Glutamatergic neuron (in vitro differentiated cells): ENCODE measurements at regions not wholly inside any gene's neighbourhood (a gene's known extent, or its start where the extent isn't known, plus 50 kb on each side); places are given as distances from the start of the nearest gene placed in this dataset.

Experiments used
- DNase-seq: peaks from one replicate; pipeline ENCODE4 v3.0.0; 2022
- H3K27ac Mint-ChIP-seq: one replicate; pipeline ENCODE4 v1.8.0; 2020; ENCODE audit warnings: mild to moderate bottlenecking, mixed read lengths, inconsistent platforms; ENCODE audit not compliant: unreplicated experiment
- H3K27me3 Mint-ChIP-seq: one replicate; pipeline ENCODE4 v1.8.0; 2020; ENCODE audit warnings: mild to moderate bottlenecking, moderate library complexity, mixed read lengths, inconsistent platforms; ENCODE audit not compliant: unreplicated experiment
- H3K36me3 Mint-ChIP-seq: one replicate; pipeline ENCODE4 v1.8.0; 2020; ENCODE audit warnings: mild to moderate bottlenecking, mixed read lengths, inconsistent platforms; ENCODE audit not compliant: unreplicated experiment
- H3K4me1 Mint-ChIP-seq: one replicate; pipeline ENCODE4 v1.8.0; 2020; ENCODE audit warnings: mild to moderate bottlenecking, low read depth, mixed read lengths, inconsistent platforms; ENCODE audit not compliant: unreplicated experiment
- H3K4me3 Mint-ChIP-seq: one replicate; pipeline ENCODE4 v1.8.0; 2020; ENCODE audit warnings: mild to moderate bottlenecking, mixed read lengths, inconsistent platforms; ENCODE audit not compliant: unreplicated experiment
- H3K9me3 Mint-ChIP-seq: one replicate; pipeline ENCODE4 v1.8.0; 2020; ENCODE audit warnings: mild to moderate bottlenecking, moderate library complexity, mixed read lengths, inconsistent platforms; ENCODE audit not compliant: unreplicated experiment
- TF ChIP-seq, protein P1 (sequence below): fragments of 200-600 bp; sonication (generic); IDR thresholded peaks from one replicate; pipeline ENCODE4 v1.5.0; 2021; ENCODE audit not compliant: partially characterized antibody, unreplicated experiment

DNA sequence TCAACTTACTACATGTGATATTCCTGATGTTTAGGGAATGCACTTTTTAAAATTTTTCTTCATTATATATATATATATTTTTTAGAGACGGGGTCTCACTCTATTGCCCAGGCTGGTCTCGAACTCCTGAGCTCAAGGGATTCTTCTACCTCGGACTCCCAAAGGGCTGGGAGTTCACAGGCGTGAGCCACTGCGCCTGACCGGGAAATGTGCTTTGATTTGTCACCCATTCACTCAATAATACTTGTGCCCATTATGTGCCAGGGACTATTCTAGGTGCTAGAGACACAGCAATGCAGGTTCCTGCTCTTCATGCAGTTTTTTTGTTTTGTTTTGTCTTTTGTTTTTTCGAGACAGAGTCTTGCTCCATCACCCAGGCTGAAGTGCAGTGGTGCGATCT is 56.1 kb upstream of the INCENP start:
- no peak for DNase-seq
- H3K9me3 Mint-ChIP-seq: no peaks in the 10 kb centered on the region
- H3K4me3 Mint-ChIP-seq: no peak overlapping the region
- TF ChIP-seq, protein P1, sequence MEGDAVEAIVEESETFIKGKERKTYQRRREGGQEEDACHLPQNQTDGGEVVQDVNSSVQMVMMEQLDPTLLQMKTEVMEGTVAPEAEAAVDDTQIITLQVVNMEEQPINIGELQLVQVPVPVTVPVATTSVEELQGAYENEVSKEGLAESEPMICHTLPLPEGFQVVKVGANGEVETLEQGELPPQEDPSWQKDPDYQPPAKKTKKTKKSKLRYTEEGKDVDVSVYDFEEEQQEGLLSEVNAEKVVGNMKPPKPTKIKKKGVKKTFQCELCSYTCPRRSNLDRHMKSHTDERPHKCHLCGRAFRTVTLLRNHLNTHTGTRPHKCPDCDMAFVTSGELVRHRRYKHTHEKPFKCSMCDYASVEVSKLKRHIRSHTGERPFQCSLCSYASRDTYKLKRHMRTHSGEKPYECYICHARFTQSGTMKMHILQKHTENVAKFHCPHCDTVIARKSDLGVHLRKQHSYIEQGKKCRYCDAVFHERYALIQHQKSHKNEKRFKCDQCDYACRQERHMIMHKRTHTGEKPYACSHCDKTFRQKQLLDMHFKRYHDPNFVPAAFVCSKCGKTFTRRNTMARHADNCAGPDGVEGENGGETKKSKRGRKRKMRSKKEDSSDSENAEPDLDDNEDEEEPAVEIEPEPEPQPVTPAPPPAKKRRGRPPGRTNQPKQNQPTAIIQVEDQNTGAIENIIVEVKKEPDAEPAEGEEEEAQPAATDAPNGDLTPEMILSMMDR: no peak
- peaks cover 4% of the 10 kb centered on the region for H3K27me3 Mint-ChIP-seq
- peaks cover 4% of the 10 kb centered on the region for H3K36me3 Mint-ChIP-seq
- no peaks in the 10 kb centered on the region for H3K4me1 Mint-ChIP-seq
- no peak overlapping the region for H3K27ac Mint-ChIP-seq

DNA sequence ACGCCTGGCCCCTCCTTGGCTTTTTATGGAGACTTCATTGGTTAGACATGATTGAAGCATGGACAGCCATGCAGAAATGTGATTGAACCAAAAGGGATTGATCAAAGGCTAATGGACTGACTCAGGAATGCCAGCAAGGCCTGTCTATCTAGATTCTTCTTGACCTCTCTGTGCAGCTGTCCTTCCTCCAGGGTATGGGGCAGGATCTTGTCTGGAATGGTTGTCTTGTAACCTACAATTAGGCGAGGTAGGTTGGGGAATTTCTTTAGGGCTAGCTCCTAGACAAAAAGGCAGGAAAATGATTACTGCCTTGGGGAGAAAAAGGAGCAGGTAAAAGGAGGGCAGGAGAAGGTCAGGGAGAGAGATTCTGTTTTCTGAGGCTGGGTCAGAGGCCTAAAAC is 59.6 kb upstream of the INCENP start:
- TF ChIP-seq, protein P1: no peak

DNA sequence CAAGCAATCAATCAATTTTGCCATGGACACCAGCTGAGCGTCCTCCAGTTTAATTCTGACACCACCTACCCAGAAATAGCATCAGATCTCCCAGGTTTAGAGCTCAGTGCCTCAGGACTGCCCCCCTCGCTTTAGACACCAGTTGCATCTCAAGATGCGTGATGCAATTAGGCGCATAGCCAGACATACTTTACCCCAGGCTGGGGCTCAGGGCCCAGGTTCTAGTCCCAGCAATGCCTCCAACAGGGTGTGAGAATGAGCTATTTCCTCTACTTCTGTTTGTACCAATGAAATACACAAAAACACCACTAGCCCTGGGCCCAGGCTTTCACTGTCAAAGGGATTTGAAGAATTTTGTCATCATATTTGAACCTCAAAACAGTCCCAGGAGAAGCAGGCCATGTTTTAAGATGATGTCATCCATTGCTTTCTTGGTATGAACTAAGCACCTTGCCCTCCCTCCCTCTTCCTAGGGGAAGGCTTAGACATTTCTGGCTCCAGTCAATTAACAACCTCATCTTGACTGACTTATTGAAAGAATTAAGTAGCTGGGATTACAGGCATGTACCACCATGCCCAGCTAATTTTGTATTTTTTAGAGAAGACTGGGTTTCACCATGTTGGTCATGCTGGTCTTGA is 61.5 kb upstream of the INCENP start:
- Mint-ChIP-seq H3K4me3 (no peak overlapping the region), H3K9me3 (no peaks in the 10 kb centered on the region)
- no peak for DNase-seq

More for the DNA sequence above, 59.6 kb upstream of the INCENP start:
- Mint-ChIP-seq H3K27me3 (peaks cover 4% of the 10 kb centered on the region), H3K36me3 (peaks cover 4% of the 10 kb centered on the region), H3K27ac (no peak overlapping the region), H3K4me3 (no peak overlapping the region), H3K9me3 (no peaks in the 10 kb centered on the region), H3K4me1 (no peaks in the 10 kb centered on the region)
- DNase-seq: no peak

DNA sequence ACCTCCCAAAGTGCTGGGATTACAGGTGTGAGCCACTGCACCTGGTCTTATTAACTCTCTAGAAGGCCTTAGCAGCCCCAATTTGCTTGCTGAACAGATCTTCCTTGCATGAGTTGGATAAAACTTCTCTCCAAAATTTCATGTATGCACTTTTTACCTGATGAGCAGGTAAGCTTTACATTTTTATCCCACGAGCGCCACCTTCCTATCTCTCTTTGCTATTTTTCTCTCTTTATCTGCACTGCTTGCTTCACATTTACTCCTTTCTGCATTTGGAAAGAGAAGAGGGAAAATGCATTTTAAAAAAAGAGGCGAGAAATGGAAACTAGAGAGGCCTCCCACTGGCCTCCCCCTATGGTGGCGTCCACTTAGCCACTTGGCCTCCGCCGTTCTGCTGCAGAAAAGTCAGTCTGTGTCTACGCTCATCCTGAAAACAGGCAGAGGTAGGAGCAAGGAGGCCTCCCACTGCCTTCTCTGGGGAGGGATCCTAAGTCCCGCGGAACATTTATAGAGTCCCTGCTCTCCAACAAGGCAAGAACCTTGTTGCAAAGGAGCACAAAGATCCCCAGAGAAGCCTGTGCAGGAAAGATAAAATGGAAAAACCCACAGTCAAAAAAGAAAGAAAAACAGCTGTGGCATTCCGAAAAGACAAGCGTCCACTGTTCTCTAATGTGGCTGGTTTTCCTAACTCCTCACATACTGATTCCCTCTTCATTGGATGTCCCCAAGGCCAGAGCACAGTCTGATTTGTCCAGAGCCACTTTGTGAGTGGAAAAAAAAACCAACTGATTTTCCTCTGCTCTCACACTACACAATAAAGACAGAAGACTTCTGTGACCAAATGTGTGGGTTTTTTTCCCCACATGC is 62.2 kb upstream of the INCENP start:
- TF ChIP-seq, protein P1: no peak
- Mint-ChIP-seq H3K4me3 (no peak overlapping the region), H3K4me1 (no peaks in the 10 kb centered on the region), H3K27me3 (peaks cover 1% of the 10 kb centered on the region), H3K36me3 (no peaks in the 10 kb centered on the region), H3K27ac (no peak overlapping the region), H3K9me3 (no peaks in the 10 kb centered on the region)
- no peak for DNase-seq

More for the DNA sequence above, 61.5 kb upstream of the INCENP start:
- H3K27me3 Mint-ChIP-seq: peaks cover 1% of the 10 kb centered on the region
- H3K27ac Mint-ChIP-seq: no peak overlapping the region
- no peaks in the 10 kb centered on the region for H3K4me1 Mint-ChIP-seq
- TF ChIP-seq, protein P1: no peak
- no peaks in the 10 kb centered on the region for H3K36me3 Mint-ChIP-seq

DNA sequence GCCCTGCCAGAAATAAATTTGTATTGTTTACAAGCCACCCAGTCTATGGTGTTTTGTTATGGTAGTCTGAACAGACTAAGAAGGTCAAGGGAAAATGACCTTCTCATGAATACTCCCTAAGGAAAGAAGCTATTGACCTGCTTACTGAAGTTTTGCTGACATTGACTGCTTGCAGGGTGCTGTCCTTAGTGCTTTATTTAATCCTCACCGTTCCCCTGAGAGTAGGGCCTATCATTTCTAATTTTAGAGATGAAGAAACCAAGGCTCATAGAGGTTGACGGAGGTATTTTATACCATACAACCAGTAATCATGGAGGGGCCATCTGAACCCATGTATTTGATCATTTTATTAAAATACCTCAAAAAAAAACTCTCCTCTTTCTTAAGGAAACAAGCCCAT is 66.7 kb upstream of the INCENP start:
- TF ChIP-seq, protein P1: no peak
- H3K27me3 Mint-ChIP-seq: peaks cover 1% of the 10 kb centered on the region

More for the DNA sequence above, 66.7 kb upstream of the INCENP start:
- no peak for DNase-seq
- no peak overlapping the region for H3K27ac Mint-ChIP-seq
- H3K9me3 Mint-ChIP-seq: no peaks in the 10 kb centered on the region
- no peak overlapping the region for H3K4me3 Mint-ChIP-seq
- H3K36me3 Mint-ChIP-seq: peaks cover 4% of the 10 kb centered on the region
- H3K4me1 Mint-ChIP-seq: no peaks in the 10 kb centered on the region
